Right kidney (tissue), 1 donor: ENCODE measurements at regions not wholly inside any gene's neighbourhood (a gene's known extent, or its start where the extent isn't known, plus 50 kb on each side); places are given as distances from the start of the nearest gene placed in this dataset.
A peak's percentile ranks its signal among the peaks of the same experiment; 100 is the strongest.
"Not testable (repeated sequence)": the region's sequence is repeated elsewhere in the genome, so short reads cannot be mapped to it uniquely, and the experiment has no call there.

Experiments
- DNase-seq: peaks from one replicate; pipeline ENCODE4 v3.0.0-alpha.2; 2016

GRCh38 chr1:183753464-183753891, 51.4 kb upstream of the RGL1 start:
- no peak for DNase-seq

- DNase-seq: no peak
Measured at GRCh38 chr1:183744132-183744913, 60.6 kb upstream of the RGL1 start.

- DNase-seq: no peak
Measured at GRCh38 chr1:183742355-183742754, 62.6 kb upstream of the RGL1 start.

GRCh38 chr1:183739741-183740271, 65.1 kb upstream of the RGL1 start:
- DNase-seq: peak; percentile 37

GRCh38 chr1:183739082-183739481, 65.8 kb upstream of the RGL1 start:
- DNase-seq: no peak

GRCh38 chr1:183737916-183738315, 67.0 kb upstream of the RGL1 start:
- DNase-seq: not testable (repeated sequence)

- no peak for DNase-seq
Measured at GRCh38 chr1:183736343-183736742, 68.6 kb upstream of the RGL1 start.

- DNase-seq: no peak
Measured at GRCh38 chr1:183735069-183735860, 69.7 kb upstream of the RGL1 start.

GRCh38 chr1:183734543-183735036, 70.3 kb upstream of the RGL1 start:
- DNase-seq: peak; percentile 41

GRCh38 chr1:183733715-183734114, 71.2 kb upstream of the RGL1 start:
- no peak for DNase-seq

GRCh38 chr1:183732236-183732880, 72.6 kb upstream of the RGL1 start:
- DNase-seq: no peak

GRCh38 chr1:183730886-183731573, 73.9 kb upstream of the RGL1 start:
- no peak for DNase-seq

GRCh38 chr1:183730107-183730724, 74.7 kb upstream of the RGL1 start:
- DNase-seq: no peak

GRCh38 chr1:183726825-183727224, 73.7 kb upstream of the APOBEC4 start:
- DNase-seq: no peak

GRCh38 chr1:183724350-183725042, 71.4 kb upstream of the APOBEC4 start:
- DNase-seq: no peak

GRCh38 chr1:183723571-183723970, 70.5 kb upstream of the APOBEC4 start:
- no peak for DNase-seq

- DNase-seq: no peak
Measured at GRCh38 chr1:183721041-183721440, 67.9 kb upstream of the APOBEC4 start.

- no peak for DNase-seq
Measured at GRCh38 chr1:183720028-183720427, 66.9 kb upstream of the APOBEC4 start.

GRCh38 chr1:183719289-183719688, 66.2 kb upstream of the APOBEC4 start:
- no peak for DNase-seq

GRCh38 chr1:183716286-183716685, 63.2 kb upstream of the APOBEC4 start:
- no peak for DNase-seq
